Stimulated activated CD4-positive, alpha-beta T cell treated with anti-CD3 and anti-CD28 coated beads, Interleukin-2, amount 100 ng/mL, for 24 hours (primary cell): ENCODE measurements at regions not wholly inside any gene's neighbourhood (a gene's known extent, or its start where the extent isn't known, plus 50 kb on each side); places are given as distances from the start of the nearest gene placed in this dataset.

ENCODE experiments used
- DNase-seq, 2 donors: peaks; one replicate each; pipeline ENCODE4 v3.0.0-alpha.2; 2020

DNA sequence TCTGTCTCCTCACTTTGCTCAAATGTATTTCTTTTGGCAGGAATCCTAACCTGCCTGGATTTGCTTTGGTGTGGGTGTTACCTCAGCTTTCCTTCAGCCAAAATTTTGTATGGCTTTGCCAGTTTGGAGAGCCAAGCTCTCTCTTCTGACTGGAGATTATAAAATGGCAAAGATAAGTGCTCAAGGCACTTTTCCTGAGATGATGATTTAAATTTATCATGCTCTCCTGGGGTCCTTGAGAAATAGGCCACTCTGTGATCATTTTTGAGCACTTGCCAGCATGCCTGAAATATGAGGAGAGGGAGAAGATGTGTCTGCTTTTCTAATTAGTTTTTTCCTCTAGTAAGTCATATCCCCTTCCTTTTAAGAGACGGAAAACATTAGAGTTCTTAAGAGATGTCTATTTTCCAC is 683.0 kb downstream of the SLC4A3 start:
- no peak for DNase-seq

DNA sequence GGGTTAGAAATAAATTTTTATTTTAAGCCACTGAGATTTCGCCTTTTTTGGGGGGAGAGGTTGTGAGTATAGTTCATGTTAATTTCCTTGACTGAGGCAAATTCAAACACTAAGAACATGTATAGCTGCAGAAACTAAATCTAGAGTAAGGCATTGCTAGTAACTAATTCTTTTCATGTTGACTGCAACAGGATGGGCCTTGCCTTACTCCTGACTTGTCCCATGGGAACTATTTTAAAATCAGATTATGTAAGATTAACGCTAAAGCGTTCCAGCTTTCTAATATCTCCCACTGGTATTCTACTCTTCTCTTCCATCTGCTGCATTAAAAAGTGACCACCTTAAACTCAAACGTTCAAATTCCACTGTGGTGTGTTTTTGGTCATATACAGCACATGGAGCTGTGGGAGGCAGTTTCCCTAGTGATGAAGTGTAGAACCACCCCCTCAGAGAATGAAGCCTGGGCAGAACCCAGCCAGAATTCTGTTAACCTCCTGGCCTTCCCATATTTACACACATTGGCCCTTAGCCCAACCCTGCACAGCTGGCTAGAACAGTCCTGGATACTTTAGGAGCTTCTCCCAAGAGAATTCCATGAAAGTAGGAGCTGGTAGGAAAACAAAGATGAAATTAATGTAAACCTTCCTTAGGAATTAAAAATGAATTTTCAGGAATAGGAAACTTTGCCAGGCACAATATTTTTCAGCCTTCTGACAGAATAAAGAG is 687.8 kb downstream of the SLC4A3 start:
- DNase-seq, result no peak

DNA sequence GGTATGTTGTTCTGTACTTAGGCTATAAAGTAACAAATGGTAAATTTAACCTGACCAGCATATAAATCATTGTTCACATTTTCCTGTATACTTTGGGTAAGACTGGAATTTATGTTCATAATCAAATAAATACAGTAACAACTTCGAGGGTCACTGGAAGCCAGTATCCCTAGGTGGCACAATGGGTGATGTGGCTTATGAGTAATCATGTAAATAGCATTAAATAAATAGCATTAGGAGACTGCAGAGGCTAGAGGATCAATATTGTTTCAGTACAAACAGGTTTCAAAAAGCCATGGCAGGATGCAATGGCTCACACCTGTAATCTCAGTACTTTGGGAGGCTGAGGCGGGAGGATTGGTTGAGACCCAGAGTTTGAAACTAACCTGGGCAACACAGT is 690.6 kb downstream of the SLC4A3 start:
- no peak for DNase-seq

DNA sequence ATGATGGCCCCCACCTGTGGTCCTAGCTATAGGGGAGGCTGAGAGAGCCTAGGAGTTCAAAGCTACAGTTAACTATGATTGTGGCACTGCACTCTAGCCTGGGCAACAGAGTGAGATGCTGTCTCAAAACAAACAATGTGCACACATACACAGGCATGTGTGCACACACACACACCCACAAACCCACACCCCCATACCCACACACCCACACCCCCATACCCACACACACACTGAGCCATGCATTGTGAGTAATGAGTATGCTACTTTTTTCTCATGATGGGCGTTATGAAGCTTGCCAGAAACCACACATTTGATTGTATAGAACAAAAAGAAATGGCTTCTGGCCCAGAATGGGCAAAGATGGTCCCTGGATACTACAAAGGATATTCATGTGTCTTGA is 691.1 kb downstream of the SLC4A3 start:
- no peak for DNase-seq

DNA sequence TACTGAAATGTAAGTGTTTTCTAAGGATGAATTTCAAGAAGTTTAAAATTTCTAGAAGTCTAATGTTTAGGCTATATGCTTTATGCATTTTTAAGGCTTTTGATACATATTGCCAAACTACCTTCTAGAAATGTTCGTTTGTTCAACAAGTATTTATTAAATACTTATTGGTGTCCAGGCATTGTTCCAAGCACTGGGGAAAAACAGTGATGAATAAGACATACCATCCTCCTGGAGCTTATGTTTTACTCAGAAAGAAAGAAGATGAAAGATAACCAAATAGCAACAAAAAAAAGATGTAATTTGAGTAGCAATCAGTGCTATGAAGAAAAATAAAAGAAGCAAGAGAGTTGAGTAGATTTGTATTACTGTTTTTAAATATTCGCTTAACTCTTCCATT is 692.9 kb downstream of the SLC4A3 start:
- DNase-seq, result no peak

DNA sequence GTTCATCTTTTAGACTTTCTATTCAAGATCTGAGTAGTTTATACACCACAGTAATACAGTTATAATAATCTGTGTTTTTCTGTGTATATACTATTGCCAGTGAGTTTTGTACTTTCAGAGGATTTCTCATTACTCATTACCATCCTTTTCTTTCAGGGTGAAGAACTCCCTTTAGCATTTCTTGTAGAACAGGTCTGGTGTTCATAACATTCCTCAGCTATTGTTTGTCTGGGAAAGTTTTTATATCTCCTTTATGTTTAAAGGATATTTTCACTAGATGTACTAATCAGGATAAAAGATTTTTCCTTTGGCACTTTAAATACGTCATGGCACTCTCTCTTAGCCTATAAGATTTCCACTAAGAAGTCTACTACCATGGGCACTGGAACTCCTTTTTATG is 705.5 kb downstream of the SLC4A3 start:
- DNase-seq, result no peak

DNA sequence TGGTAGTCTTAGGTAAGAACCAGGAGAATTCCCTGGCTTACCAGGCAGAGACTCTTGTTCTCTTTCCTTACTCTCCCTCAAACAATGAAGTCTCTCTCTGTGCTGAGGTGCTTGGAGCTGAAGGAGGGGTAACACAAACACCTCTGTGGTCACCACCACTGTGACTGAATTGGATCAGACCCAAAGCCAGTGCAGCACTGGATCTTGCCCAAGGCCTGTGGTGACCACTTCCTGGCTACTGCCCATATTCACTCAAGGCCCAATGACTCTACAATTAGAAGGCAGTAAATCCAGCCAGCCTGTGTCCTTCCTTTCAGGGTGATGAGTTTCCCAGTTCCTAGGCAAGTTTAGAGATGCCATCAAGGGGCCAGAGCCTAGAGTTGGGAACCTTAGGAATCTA is 706.8 kb downstream of the SLC4A3 start:
- DNase-seq, result no peak

DNA sequence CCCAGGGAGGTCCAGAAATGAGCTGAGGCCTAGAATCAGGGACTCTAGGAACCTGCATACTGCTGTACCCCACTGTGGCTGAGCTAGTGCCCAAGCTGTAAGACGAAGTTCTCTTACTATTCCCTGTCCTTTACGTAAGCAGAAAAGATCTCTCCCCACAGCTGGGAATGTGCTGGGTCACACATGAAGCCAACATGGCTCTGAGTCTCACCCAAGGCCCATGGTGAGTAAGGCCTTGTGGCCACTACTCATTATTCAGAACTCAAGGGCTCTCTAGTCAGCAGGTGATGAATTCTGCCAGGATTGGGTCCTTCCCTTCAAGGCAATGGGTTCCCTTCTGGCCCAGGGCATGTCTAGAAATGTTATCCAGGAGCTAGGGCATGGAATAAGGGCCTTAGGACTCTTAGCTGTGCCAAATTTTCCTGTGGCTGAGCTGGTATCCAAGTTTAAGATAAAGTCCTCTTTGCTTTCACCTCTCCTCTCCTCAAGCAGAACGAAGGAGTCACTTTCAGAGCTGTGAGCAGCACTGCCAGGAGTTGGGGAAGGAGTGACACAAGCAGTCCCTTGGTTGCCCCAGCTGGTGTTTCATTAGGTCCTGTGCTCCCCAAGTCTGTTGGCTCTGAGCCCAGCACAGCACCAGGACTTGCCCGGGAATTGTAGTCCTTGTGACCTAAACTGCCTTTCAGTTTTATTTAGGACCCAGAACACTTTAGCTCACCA is 707.6 kb downstream of the SLC4A3 start:
- DNase-seq, result no peak

DNA sequence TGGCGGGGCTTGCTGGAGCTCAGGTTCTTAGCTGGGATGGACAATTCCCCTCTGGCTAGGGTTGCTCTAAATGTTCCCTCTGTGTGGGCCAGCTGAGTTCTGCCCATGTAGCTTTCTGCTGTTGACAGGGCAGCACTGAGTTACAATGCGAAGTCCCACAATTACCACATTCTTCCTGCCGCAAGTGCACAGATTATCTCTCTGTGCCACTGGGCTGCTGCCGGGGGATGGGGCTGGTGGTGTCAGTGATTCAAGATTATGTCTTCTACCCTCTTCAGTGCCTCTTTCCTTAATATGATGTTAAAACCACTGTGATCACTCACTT is 708.1 kb downstream of the SLC4A3 start:
- DNase-seq, result no peak

DNA sequence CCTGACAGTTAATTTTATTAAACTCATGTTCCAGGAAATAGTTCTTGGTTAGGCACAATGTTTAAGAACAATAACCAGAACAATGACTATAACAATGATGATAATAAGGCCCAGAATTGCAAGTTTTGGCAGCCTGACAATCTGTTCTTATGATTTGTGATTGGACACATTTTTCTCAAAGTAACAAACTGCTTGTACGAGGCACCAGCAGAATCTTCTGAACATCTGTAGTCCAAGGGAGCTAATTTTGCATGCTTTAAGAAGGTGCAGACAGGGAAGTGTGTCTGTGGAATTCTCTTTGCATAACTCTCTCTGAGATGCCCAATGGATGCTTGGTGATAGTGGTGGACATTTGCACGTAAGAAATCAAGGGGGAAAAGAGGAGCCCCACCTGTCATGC is 709.3 kb downstream of the SLC4A3 start:
- DNase-seq, result no peak

DNA sequence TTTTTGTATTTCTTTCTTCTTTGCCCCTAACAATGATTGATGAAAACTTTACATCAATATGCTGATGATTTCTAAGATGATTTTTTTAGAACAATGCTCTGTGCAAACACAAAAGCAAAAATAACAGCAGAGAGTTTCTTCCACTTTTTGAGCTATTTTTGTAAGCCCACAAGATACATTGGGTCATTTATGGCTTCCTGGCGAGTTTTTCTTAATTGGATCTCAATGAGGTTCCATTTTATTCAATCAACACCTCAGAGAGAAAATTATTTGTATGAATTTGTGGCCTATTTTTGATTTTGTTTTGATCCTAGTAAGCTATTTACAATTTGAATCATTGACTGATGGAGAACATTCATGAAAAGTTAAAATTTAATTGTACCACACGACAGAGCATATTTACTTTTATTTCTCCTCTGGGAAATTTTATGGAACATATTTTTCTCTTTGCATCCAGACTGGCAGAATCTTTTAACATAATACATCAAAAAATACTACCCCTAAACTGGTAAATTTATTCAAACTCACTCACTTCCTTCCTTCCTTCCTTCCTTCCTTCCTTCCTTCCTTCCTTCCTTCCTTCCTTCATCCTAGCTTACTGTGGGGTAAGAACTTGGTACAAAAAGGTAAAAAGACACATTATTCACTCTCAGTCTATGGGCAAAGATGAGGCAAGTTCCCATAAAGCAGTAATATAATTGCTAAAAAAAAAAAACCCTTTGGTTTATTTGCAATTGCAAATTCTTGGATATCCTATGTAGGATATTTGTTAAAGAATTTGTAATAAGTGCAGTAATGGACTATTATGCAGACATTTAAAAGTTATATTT is 710.4 kb downstream of the SLC4A3 start:
- DNase-seq, result no peak

DNA sequence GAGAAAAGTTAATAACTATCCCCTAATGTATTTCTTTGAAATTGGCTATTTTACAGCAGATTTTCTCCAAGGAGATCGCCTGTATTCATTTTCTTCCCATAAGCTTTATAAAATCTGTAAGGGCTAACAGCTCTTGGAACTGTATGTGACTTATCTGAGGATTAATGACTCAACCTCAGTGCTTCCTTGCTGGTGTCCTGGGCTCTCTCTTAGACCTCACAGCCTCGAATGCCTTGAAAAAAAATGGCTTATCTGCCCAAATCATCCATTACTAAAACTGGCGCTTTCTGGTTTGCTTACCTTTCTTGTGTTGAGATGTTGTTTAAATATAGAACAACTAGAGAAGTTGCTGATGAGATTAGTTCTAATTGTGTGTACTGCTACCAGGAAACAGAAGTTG is 713.6 kb downstream of the SLC4A3 start:
- DNase-seq, result no peak

DNA sequence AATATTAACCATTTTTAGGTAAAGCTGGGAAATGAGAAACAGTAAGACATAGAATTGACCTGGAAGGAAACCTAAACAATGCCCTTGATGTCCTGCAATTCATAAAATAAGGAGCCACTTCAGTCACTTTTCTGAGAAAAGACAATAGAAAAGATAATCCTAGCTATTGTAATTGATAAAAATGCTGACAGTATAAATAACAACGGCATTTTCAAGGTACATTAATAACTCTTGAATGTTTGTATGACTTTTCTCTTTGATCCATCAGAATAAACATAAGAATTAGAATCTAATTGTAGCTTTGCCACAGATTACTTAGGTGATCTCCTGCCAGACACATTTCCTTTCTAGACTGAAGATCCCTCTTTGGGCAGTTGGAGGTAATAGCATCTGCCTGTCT is 719.5 kb downstream of the SLC4A3 start:
- no peak for DNase-seq

DNA sequence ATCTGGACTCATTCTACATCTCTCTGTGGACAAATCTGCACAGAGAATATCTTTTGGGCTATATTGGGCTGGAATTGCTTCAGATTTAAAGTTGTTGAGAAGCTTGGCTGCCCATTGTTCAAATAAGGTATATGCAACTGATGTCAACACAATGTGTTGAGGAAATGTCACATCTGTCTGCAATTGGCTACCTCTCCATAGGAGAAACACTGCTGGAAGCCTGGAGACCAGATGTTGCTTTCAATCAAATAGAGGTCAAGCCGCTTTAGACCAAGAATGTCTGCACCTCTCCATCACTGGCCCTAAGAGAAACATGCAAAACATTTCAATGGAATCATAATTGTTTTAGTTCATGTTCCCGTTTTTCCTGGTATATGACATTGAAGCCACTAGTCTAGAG is 720.2 kb downstream of the SLC4A3 start:
- no peak for DNase-seq

DNA sequence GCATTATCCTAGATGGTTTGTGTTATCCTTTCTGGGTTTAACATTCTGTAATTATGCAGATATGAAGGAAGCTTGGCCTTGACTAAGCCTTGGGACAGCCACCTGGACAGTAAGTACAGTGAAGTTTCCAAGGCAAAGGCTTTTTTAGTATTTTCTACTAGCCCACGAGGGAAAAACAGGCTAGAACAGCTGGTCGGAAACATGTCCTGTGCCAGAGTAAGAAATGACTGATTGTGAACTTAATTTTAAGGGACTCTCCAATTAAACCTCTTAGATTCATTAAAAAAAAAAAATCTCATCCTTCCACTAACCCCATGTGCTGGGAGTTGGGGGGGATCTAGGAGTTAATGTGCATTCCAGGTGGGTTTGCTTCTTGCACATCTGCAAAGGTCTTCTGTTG is 720.8 kb downstream of the SLC4A3 start:
- no peak for DNase-seq

DNA sequence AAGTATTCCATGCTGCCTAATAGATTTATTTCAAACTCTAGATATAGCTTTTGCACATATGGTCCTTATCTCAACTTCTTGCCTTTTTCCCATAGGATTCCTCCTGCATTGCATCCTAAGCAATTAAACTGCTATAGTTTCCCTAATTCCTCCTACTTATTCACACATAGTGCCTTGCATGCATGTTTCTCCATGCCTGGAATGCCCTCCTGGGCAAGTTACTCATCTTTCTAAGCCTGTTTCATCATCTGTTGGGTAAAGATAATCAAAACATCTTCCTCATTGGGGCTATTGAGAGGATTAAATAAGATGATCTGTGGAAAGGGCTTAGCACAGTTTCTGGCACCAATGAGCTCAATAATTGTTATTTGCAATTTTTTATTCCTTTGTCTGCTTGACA is 726.5 kb downstream of the SLC4A3 start:
- no peak for DNase-seq

DNA sequence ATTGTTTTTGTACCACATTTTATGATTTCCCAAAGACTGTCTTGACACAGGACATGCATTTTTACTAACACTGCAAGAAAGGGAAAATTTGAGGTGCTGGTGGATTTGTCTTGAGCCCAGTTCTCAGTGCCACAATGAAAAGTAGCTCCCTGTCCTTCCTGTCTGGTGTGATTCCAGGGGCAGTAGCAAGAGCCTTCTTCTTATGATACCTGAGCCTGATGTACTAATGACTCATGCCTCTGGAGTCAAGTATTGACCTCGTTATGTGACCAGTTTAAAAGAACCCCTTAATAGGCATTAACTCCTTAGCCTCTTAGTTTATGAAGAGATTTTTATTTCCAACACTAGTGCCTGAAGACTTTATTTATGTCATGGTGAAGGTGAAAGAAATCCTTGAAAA is 728.6 kb downstream of the SLC4A3 start:
- DNase-seq, result no peak

DNA sequence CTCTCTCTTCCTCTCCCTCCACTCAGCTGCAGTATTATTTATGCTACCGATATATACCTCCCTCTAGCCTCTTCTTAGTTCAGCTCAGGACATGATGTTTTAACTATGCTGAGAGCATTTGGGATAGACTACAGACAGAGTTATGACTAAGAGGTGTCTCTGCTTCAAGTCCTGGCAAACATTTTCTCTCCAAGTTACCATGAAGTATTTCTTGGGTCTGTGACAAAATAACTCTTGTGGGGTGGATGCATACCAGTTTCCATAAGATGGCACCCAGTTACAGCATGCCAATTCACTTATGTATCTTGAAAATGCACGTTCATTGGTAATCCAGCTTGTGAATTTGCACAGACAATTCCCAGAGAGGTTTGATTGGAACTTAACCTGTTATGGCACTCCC is 737.6 kb downstream of the SLC4A3 start:
- no peak for DNase-seq

DNA sequence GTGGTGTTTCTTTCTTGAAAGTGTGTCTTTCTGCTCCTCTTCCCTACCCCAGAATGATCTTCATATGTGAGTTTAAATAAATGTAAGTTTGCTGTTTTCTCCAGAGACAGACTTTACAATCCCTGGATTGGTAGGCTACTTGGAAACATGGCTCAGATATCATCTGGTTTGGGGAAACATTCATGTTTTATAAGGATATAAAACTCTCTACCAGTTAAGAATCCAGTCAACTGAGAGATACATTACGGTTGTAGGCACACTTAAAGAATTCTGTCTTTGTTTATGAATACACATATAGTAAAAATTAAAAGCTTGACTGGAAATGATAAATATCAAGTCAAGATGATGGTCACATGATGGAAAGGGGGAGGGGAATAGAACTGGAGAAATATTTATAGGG is 739.3 kb downstream of the SLC4A3 start:
- DNase-seq, result no peak

DNA sequence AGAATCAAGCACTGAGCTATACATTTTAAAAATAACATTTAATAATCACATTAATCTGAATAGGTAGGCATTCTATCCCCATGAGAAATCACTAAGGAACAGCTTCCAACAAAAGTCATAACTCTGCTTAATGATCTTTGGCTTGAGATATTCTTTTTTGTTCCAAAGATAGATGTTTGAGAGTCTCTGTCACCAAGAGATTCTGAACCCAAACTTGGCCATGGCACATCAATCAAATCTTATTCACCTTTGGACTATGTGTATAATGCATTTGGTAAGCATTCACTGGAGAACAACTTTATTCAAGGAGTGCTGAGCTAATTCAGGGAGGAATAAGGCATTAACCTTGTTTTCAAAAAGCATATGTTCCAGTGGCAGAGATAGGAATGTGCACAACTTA is 743.3 kb downstream of the SLC4A3 start:
- DNase-seq, result no peak

DNA sequence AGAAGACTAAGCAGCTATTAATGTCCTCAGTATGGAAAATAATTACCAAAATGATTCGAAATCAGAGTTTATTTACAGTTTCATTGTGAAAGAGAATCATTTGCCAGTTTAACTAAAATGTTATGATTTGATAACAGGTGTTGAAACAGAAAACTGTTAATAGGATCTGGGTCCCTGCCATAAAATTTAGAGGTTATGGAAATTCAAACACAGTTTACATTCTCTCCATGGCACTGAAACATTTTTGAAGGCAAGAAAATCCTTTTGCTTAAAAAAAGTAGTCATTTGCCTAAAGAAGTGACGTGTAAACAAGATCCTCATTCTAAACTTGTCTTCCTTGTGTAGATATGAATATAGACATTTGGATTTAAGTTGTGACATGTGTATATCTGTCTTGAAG is 743.8 kb downstream of the SLC4A3 start:
- no peak for DNase-seq

DNA sequence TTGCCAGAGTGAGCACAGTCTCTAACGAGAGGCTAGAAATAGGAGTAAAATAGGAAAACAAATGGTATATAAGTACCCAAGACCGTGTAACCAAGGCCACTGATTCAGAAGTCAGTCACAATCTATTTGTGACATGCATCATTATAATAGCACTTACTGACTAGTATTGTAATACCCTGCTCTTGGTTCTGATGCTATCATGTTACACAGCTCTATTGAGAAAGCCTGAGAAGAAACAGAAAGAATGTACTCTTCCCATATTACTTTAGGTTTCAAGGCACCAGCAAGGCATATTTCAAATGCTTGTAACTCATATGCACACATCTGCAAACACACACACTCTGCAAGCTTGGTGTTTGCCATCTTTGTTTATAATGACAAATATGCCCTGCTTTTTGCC is 746.4 kb downstream of the SLC4A3 start:
- DNase-seq, result no peak

DNA sequence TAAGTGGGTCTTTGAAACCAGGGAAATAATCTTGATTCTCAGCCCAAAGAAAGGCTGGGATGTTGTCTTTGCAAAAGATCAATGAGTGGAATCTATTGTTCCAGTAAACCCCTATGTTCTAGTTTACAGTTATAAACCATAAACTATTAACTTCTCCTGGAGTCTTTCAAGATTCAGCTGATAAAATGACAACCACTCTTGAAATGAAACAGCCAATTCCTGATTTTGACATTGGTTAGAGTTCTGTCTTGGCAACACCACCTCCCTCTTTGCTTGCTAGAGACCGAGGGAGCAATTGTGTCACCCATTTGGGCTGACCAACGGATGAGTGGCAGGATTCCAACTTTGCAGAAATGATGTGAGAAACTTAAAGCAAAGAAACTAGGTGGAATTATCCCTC is 746.9 kb downstream of the SLC4A3 start:
- no peak for DNase-seq

DNA sequence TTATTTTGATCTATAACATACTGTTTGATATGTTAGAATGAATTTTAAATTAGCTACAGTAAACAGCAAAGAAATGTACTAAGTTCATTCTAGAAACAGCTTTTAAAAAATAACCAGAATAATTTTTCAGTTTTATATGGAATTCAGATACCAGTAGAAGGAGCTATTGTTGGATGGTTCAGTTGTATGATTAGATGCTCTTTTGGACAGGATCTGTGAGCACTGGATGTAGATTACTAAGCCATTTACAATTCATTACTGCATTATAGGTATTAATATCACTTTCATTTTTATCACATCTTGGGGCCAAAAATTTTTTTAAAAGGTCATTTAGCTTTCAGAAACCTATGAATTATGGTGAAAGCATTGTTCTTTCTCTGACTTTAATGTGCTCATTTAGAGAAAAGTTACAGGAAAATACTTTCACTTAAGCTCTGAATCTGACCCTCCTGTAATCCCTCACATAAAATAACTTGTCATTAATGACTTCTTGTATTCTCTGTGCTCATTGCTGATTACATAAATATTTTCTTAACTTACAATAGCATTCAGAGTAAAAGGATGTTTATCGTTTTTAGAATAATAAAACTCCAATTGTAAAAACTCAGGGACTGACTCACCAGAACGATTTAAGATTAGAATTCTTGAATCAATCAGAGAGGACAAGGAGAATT is 750.2 kb downstream of the SLC4A3 start:
- no peak for DNase-seq
